HG02571 (cell line): ENCODE measurements at regions not wholly inside any gene's neighbourhood (a gene's known extent, or its start where the extent isn't known, plus 50 kb on each side); places are given as distances from the start of the nearest gene placed in this dataset.

ENCODE experiments used
- ATAC-seq: cut with Tn5 transposase; IDR thresholded peaks from one replicate; pipeline ENCODE4 v1.9.1; 2021; ENCODE audit warnings: mild to moderate bottlenecking, moderate library complexity; ENCODE audit not compliant: unreplicated experiment

- no peak for ATAC-seq
These were observed 164.9 kb upstream of the RHOBTB1 start for GRCh38 chr10:61108915-61109314.

GRCh38 chr10:61100887-61101286, 156.9 kb upstream of the RHOBTB1 start:
- no peak for ATAC-seq

- no peak for ATAC-seq
These were observed 155.8 kb upstream of the RHOBTB1 start for GRCh38 chr10:61099756-61100155.

GRCh38 chr10:61098966-61099365, 155.0 kb upstream of the RHOBTB1 start:
- no peak for ATAC-seq

GRCh38 chr10:61097026-61097425, 153.0 kb upstream of the RHOBTB1 start:
- no peak for ATAC-seq

GRCh38 chr10:61096056-61096455, 152.1 kb upstream of the RHOBTB1 start:
- ATAC-seq, result no peak

GRCh38 chr10:61091531-61091930, 147.5 kb upstream of the RHOBTB1 start:
- no peak for ATAC-seq

- ATAC-seq, result no peak
These were observed 145.3 kb upstream of the RHOBTB1 start for GRCh38 chr10:61089251-61089650.

- ATAC-seq, result no peak
These were observed 140.5 kb upstream of the RHOBTB1 start for GRCh38 chr10:61084493-61084892.

GRCh38 chr10:61081301-61081700, 137.3 kb upstream of the RHOBTB1 start:
- no peak for ATAC-seq

- no peak for ATAC-seq
These were observed 134.7 kb upstream of the RHOBTB1 start for GRCh38 chr10:61078542-61079275.

GRCh38 chr10:61076572-61077114, 132.7 kb upstream of the RHOBTB1 start:
- ATAC-seq, result no peak

- no peak for ATAC-seq
These were observed 129.4 kb upstream of the RHOBTB1 start for GRCh38 chr10:61073391-61073790.

GRCh38 chr10:61071580-61071979, 127.6 kb upstream of the RHOBTB1 start:
- ATAC-seq, result no peak

GRCh38 chr10:61068471-61068870, 124.5 kb upstream of the RHOBTB1 start:
- no peak for ATAC-seq

- ATAC-seq, result no peak
These were observed 123.8 kb upstream of the RHOBTB1 start for GRCh38 chr10:61067671-61068336.

GRCh38 chr10:61066661-61067344, 122.8 kb upstream of the RHOBTB1 start:
- ATAC-seq, result no peak

GRCh38 chr10:61065051-61065450, 121.1 kb upstream of the RHOBTB1 start:
- ATAC-seq, result no peak

- no peak for ATAC-seq
These were observed 120.4 kb upstream of the RHOBTB1 start for GRCh38 chr10:61064356-61064755.

GRCh38 chr10:61063901-61064300, 119.9 kb upstream of the RHOBTB1 start:
- ATAC-seq, result no peak

GRCh38 chr10:61063034-61063433, 119.0 kb upstream of the RHOBTB1 start:
- no peak for ATAC-seq
